Activated naive CD4-positive, alpha-beta T cell treated with anti-CD3 and anti-CD28 coated beads for 36 hours (primary cell): ENCODE measurements at regions not wholly inside any gene's neighbourhood (a gene's known extent, or its start where the extent isn't known, plus 50 kb on each side); places are given as distances from the start of the nearest gene placed in this dataset.
"Not testable (repeated sequence)": the region's sequence is repeated elsewhere in the genome, so short reads cannot be mapped to it uniquely, and the experiment has no call there.

Source experiments
- CTCF ChIA-PET: fragments of 350-600 bp; sonication (Branson Sonifier 250); formaldehyde crosslinking; loops from one replicate; lab custom pipeline; 2021; ENCODE audit warnings: antibody characterized with exemption; lab: Charles Lee
- DNase-seq: peaks from one replicate; pipeline ENCODE4 v3.0.0-alpha.2; 2020
- H3K27ac Mint-ChIP-seq: one replicate; pipeline ENCODE4 v1.8.0; 2021; ENCODE audit warnings: mild to moderate bottlenecking, mixed read lengths
- H3K27me3 Mint-ChIP-seq: one replicate; pipeline ENCODE4 v1.8.0; 2021; ENCODE audit warnings: low read depth, mixed read lengths
- H3K36me3 Mint-ChIP-seq: one replicate; pipeline ENCODE4 v1.8.0; 2021; ENCODE audit warnings: low read depth, mixed read lengths
- H3K4me1 Mint-ChIP-seq: one replicate; pipeline ENCODE4 v1.8.0; 2021; ENCODE audit warnings: low read depth, mixed read lengths
- H3K4me3 Mint-ChIP-seq: one replicate; pipeline ENCODE4 v1.8.0; 2021; ENCODE audit warnings: mild to moderate bottlenecking, moderate library complexity, mixed read lengths
- H3K9me3 Mint-ChIP-seq: one replicate; pipeline ENCODE4 v1.8.0; 2021; ENCODE audit warnings: mixed read lengths
- intact Hi-C: fragments of 100-400 bp; cut with micrococcal nuclease; formaldehyde crosslinking; loops from one replicate; pipeline ENCODE4 v1.15.1; 2023

- Mint-ChIP-seq H3K4me3 (no peak overlapping the region), H3K36me3 (no peaks in the 10 kb centered on the region), H3K9me3 (no peaks in the 10 kb centered on the region), H3K4me1 (no peaks in the 10 kb centered on the region), H3K27me3 (peaks cover 10% of the 10 kb centered on the region), H3K27ac (no peak overlapping the region)
- CTCF ChIA-PET, result no interaction called here
- intact Hi-C loops, result no loop called here
- DNase-seq, result no peak
These were observed 78.6 kb upstream of the SH3BP4 start for GRCh38 chr2:234873103-234873827.

GRCh38 chr2:234869969-234870368 lies 81.8 kb upstream of the SH3BP4 start:
- CTCF ChIA-PET, result no interaction called here
- H3K27me3 Mint-ChIP-seq, result peaks cover 6% of the 10 kb centered on the region
- H3K4me1 Mint-ChIP-seq, result no peaks in the 10 kb centered on the region
- no peak for DNase-seq
- H3K36me3 Mint-ChIP-seq, result no peaks in the 10 kb centered on the region
- intact Hi-C loops, result no loop called here
- H3K9me3 Mint-ChIP-seq, result no peaks in the 10 kb centered on the region
- no peak overlapping the region for H3K27ac Mint-ChIP-seq
- no peak overlapping the region for H3K4me3 Mint-ChIP-seq

- Mint-ChIP-seq H3K4me1 (no peaks in the 10 kb centered on the region), H3K36me3 (no peaks in the 10 kb centered on the region), H3K9me3 (no peaks in the 10 kb centered on the region), H3K27me3 (peaks cover 6% of the 10 kb centered on the region), H3K27ac (no peak overlapping the region), H3K4me3 (no peak overlapping the region)
- CTCF ChIA-PET, result no interaction called here
- intact Hi-C loops, result no loop called here
- no peak for DNase-seq
These were observed 82.7 kb upstream of the SH3BP4 start for GRCh38 chr2:234869164-234869563.

- CTCF ChIA-PET, result no interaction called here
- H3K27ac Mint-ChIP-seq, result no peak overlapping the region
- no peaks in the 10 kb centered on the region for H3K36me3 Mint-ChIP-seq
- no peaks in the 10 kb centered on the region for H3K9me3 Mint-ChIP-seq
- H3K4me3 Mint-ChIP-seq, result no peak overlapping the region
- DNase-seq, result no peak
- H3K27me3 Mint-ChIP-seq, result peaks cover 6% of the 10 kb centered on the region
- intact Hi-C loops, result no loop called here
- H3K4me1 Mint-ChIP-seq, result no peaks in the 10 kb centered on the region
These were observed 83.9 kb upstream of the SH3BP4 start for GRCh38 chr2:234867882-234868285.

GRCh38 chr2:234865586-234865985 lies 86.2 kb upstream of the SH3BP4 start:
- H3K9me3 Mint-ChIP-seq, result no peaks in the 10 kb centered on the region
- no peak for DNase-seq
- H3K27me3 Mint-ChIP-seq, result peaks cover 4% of the 10 kb centered on the region
- CTCF ChIA-PET, result no interaction called here
- intact Hi-C loops, result no loop called here
- no peaks in the 10 kb centered on the region for H3K4me1 Mint-ChIP-seq
- no peak overlapping the region for H3K27ac Mint-ChIP-seq
- no peaks in the 10 kb centered on the region for H3K36me3 Mint-ChIP-seq
- no peak overlapping the region for H3K4me3 Mint-ChIP-seq

GRCh38 chr2:234865040-234865439 lies 86.8 kb upstream of the SH3BP4 start:
- H3K36me3 Mint-ChIP-seq, result no peaks in the 10 kb centered on the region
- H3K9me3 Mint-ChIP-seq, result no peaks in the 10 kb centered on the region
- intact Hi-C loops, result no loop called here
- CTCF ChIA-PET, result no interaction called here
- no peak overlapping the region for H3K4me3 Mint-ChIP-seq
- peaks cover 4% of the 10 kb centered on the region for H3K27me3 Mint-ChIP-seq
- no peaks in the 10 kb centered on the region for H3K4me1 Mint-ChIP-seq
- no peak overlapping the region for H3K27ac Mint-ChIP-seq
- no peak for DNase-seq

- CTCF ChIA-PET, result no interaction called here
- Mint-ChIP-seq H3K4me1 (no peaks in the 10 kb centered on the region), H3K9me3 (no peaks in the 10 kb centered on the region), H3K27me3 (peaks cover 4% of the 10 kb centered on the region), H3K27ac (no peak overlapping the region), H3K4me3 (no peak overlapping the region), H3K36me3 (no peaks in the 10 kb centered on the region)
- DNase-seq, result no peak
- intact Hi-C loops, result no loop called here
These were observed 87.3 kb upstream of the SH3BP4 start for GRCh38 chr2:234864506-234864905.

- CTCF ChIA-PET, result no interaction called here
These were observed 88.5 kb upstream of the SH3BP4 start for GRCh38 chr2:234863043-234863934.

GRCh38 chr2:234861841-234862735 lies 89.7 kb upstream of the SH3BP4 start:
- CTCF ChIA-PET, result no interaction called here
- intact Hi-C loops, result no loop called here
- no peaks in the 10 kb centered on the region for H3K4me1 Mint-ChIP-seq

More at GRCh38 chr2:234863043-234863934, 88.5 kb upstream of the SH3BP4 start:
- Mint-ChIP-seq H3K27ac (no peak overlapping the region), H3K9me3 (no peaks in the 10 kb centered on the region), H3K36me3 (no peaks in the 10 kb centered on the region), H3K4me3 (no peak overlapping the region), H3K4me1 (no peaks in the 10 kb centered on the region), H3K27me3 (peaks cover 2% of the 10 kb centered on the region)
- intact Hi-C loops, result no loop called here
- DNase-seq, result no peak

GRCh38 chr2:234859330-234859872 lies 92.4 kb upstream of the SH3BP4 start:
- H3K27me3 Mint-ChIP-seq, CTCF ChIA-PET, H3K27ac Mint-ChIP-seq, DNase-seq, H3K36me3 Mint-ChIP-seq, H3K4me3 Mint-ChIP-seq, H3K4me1 Mint-ChIP-seq, H3K9me3 Mint-ChIP-seq, intact Hi-C loops: not testable (repeated sequence)

More at GRCh38 chr2:234861841-234862735, 89.7 kb upstream of the SH3BP4 start:
- DNase-seq, result no peak
- Mint-ChIP-seq H3K27ac (no peak overlapping the region), H3K27me3 (no peaks in the 10 kb centered on the region), H3K4me3 (no peak overlapping the region), H3K36me3 (no peaks in the 10 kb centered on the region), H3K9me3 (no peaks in the 10 kb centered on the region)

- Mint-ChIP-seq H3K36me3 (no peaks in the 10 kb centered on the region), H3K9me3 (no peaks in the 10 kb centered on the region), H3K4me1 (no peaks in the 10 kb centered on the region), H3K27me3 (peaks cover 3% of the 10 kb centered on the region), H3K27ac (no peak overlapping the region), H3K4me3 (no peak overlapping the region)
- CTCF ChIA-PET, result no interaction called here
- no peak for DNase-seq
- intact Hi-C loops, result no loop called here
These were observed 93.0 kb upstream of the SH3BP4 start for GRCh38 chr2:234858790-234859329.

- Mint-ChIP-seq H3K27me3 (peaks cover 3% of the 10 kb centered on the region), H3K36me3 (no peaks in the 10 kb centered on the region), H3K9me3 (no peaks in the 10 kb centered on the region), H3K27ac (no peak overlapping the region), H3K4me3 (no peak overlapping the region), H3K4me1 (no peaks in the 10 kb centered on the region)
- CTCF ChIA-PET, result no interaction called here
- intact Hi-C loops, result no loop called here
- DNase-seq, result no peak
These were observed 93.7 kb upstream of the SH3BP4 start for GRCh38 chr2:234858145-234858544.
